GM04503 (cell line): ENCODE measurements at regions not wholly inside any gene's neighbourhood (a gene's known extent, or its start where the extent isn't known, plus 50 kb on each side); places are given as distances from the start of the nearest gene placed in this dataset.
"Not testable (repeated sequence)": the region's sequence is repeated elsewhere in the genome, so short reads cannot be mapped to it uniquely, and the experiment has no call there.

Experiments used
- DNase-seq: peaks from one replicate; pipeline ENCODE4 v3.0.0-alpha.2; 2012; ENCODE audit warnings: low read depth

DNA sequence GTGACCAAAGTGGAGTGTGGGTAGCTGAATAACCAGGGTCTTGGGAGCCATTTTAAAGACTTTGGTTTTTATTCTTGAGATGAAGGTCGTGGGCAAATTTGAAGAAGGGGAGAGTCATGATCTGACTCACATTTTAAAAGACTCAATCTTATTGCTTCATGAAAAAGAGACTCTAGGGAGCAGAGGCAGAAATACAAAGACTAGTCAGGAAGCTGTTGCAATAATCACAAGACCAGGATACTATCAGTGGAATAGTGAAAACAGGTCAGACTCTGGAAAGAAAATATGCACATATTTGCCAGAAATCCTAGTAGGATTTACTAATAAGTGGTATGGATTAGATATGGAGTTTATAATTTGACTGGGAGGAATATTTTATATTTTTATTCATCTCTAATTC lies 448.4 kb downstream of the RAPGEF2 start:
- DNase-seq: no peak

DNA sequence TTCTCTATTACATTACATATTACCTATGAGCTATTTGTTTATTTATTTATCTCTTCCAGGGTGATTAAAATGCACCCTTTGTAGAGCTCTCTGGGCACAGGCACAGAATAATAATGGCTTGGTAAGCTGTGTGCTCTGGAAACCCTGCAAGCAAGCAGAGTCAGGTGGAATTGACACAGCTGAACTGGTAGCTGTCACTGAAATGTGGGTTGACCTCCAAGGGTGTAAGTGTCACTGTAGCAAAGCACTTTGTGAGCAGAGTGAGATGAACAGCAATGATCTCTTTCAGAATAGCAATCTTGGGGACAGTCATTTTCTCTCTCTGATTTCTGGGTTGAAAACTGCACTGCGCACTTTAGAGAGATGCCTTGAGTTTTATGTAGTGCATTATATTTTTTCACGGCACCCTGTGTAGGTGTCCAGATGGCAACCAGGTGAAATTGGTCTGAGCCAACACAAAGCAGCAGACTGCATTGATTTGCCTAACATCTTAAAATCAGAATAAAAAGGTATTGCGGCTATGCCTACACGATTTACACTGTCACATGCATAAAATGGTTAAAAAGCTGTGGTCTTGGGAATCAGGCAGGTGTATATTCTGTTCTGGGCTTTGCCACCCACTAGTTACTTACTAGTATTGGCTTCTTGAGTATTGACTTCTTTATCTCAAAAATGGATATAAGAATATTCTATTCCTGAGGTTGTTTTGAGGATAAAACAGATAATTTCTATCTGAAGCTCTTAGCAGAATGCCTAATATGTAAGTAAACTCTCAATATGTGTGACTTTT lies 450.3 kb downstream of the RAPGEF2 start:
- DNase-seq: no peak

DNA sequence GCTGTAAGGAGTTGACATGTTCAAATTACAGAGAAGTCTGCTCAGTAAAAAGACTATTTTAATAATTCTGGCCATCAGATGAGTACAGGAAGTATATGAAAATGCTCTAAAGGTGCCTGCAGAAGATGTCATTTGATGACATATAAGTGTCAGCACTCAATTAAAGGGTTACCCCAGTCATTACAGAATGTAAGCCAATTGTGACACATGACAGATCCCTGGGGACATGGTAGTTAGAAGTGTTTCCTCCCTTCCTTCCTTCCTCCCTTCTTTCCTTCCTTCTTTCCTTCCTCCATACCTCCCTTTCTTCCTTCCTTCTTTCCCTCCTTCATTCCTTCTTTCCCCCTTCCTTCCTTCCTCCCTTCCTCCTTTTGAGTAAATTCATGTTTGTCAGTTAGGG lies 453.0 kb downstream of the RAPGEF2 start:
- no peak for DNase-seq

DNA sequence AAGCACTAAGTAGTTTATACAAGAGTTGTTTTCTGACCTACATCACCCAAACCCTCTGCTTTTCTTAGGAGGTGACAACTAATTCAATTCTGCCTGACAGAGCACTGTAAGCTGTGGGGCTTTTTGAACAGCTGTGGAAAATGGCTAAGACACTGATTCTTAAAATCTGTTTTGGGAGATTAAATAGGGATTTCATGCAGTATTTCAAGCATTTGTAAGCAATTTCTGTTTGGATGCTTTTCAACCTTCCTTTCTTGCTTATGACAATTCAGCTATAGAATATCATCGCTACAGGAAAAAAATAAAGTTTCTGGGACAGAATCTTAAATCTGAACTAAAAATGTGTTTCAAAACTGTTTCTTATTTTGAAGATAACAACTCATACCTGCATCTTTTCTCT lies 459.5 kb downstream of the RAPGEF2 start:
- no peak for DNase-seq

DNA sequence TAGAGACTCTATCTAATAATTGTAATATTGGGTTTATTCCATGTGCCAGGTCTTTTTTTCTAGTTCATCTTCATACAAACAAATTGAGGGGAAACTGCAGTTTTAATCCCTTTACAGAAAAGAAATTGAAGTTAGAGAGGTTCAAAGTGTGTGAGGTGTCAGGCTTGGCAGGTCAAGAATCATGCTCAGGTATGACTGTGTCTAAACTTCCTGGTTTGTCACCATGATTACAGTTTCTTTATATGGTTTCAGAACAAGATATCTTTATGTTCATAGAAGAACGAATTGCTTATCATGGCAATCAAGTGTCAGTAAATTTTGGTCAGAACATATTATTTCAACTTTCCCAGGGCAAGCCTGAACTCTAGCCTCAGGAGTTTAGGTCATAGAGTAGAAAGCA lies 460.4 kb downstream of the RAPGEF2 start:
- DNase-seq: no peak

DNA sequence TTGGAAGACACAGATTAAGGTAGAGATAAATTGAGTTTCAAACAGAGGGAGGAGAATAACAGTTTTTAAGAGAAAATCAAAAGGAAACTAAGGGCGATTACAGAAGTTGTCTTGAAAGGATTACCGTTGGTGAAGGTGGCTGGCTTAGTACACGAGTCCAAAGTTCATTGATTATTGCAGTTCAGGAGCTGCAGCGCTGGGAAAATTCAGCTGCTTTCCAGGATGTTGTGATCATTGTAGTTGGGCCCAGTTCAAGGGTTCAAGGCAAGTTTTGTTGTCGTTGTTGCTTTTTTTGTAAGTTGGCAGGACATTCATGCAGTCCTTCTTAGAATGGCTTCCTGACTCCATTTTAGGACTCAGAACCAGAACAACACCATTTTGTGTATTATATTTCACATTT lies 461.7 kb downstream of the RAPGEF2 start:
- DNase-seq: no peak

DNA sequence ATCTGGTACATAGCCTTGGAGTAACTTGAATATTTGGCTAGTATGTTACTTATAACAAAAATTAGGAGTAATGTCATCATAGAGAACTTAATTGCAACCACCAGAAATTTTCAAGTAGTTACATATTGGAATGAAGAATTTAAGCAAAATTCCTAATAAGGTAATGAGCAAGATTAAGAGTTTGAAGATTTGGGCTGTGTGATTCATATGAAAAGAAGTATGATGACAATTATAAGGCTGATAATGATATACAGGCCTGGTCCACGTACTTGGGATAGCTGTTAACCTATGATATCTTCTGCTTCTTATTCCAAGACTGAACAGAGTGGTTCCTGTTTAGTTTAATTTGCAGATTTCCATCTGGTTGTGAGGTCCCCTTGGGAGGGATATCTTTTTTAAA lies 463.9 kb downstream of the RAPGEF2 start:
- no peak for DNase-seq

DNA sequence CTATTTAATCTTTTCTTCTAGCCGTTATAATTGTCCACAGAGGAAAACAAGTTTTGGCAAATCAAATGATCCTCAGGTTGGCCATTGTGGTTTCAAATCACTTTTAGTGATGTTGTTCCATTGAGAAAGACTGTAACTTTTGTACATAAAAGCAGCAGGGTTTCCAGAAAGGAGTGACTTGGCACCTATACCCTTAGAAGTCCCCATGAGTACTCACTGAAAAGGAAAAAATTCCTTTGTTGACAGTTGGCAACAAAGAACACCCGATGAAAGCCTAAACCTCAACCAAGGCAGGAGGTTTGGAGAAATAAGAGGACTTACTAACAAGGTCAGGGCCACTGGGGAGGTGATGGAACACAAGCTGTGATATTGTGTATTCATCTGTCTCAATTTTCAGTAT lies 474.4 kb downstream of the RAPGEF2 start:
- DNase-seq: no peak

DNA sequence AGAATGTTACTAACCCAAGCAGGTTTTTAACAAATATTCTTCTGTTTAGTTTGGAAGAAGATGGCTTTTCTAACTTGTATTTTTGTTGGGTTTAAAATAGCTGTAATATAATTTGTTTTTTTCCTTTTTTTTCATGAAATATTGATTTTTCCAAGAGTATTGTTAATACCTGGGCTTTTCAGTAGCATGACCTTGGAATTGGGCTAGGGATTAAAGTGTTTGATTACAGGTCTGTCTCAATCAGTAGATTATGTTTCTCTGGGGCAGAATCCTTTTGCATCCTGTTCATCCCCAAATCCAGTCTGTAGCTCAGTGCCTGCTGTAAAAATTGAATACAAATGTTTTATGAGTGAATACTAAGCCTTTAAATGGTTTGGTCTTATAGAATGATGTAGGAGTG lies 479.8 kb downstream of the RAPGEF2 start:
- no peak for DNase-seq

DNA sequence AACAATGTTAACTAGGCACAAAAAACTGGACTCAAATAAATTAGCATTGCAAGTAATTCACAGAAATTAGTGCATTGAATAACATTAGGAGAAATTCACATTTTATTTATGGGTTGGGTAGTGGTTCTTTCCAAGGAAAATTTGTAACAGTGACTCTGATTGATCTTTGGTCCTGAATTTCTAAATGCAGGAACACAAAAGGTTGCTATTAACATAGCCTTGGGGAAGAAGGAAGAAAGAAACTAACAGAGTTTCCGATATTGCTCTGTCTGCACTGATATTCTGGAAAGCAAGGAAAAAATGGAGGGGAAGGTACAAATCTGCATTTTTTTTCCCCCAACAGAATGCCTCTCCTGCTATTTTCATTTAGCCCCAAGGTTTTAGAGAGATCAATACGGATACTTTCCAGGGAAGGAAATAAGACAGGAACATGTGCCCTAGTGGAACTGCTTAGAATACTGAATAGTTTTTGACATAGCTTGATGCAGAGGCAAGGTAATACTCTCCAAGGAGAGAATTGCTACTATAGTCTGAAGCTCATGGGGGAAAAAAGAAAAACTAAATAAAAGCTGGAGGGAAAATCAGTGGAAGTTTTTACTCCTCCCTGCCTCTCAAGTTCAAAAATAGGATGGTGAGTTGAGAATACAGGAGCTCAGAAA lies 490.1 kb downstream of the RAPGEF2 start:
- DNase-seq: no peak

DNA sequence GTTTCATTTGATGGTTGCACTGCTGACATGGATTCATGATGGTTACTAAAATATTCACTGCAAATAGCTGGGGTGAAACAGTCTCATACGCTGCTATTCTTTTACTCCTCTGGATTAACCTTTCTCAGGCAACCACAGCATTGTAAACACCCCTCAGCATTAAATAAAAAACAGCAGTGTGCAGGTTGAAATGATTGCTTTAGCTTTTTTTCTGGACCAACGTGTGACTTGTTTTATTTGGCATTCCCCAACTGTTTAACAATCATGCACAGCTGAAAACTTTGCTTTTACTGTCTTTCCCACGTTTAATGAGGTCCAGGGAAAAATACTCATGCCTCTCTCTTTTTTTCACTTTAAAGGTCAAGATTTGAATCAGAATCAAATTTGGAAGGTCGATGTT lies 490.8 kb downstream of the RAPGEF2 start:
- no peak for DNase-seq

DNA sequence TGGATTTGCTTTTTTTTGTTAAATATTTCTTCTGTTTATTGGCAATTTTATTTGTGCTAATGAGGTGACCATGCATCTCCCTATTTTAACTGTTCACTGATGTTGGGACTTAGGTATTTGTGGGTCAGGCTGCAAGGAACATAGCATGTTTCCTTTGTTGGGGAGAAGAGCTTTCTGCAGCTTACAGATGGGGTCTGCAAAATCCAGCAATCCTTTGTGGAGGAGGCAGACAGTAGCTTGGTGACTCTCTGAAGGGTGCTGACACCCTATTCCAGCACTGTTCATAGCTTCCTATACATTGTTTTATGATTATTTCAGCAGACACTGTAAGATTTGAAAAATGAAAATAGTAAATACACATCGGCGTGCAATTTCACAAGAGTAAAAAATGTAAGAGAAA lies 491.7 kb downstream of the RAPGEF2 start:
- DNase-seq: no peak

DNA sequence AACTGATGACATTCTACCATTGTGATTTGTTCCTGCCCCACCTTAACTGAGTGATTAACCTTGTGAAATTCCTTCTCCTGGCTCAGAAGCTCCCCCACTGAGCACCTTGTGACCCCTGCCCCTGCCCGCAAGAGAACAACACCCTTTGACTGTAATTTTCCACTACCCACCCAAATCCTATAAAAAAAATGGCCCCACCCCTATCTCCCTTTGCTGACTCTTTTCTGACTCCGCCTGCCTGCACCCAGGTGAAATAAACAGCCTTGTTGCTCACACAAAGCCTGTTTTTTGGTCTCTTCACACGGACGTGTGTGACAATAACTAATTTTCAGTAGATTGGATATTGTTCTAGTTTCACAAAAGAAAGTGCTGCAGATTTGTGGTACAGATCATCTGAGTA lies 492.2 kb downstream of the RAPGEF2 start:
- not testable (repeated sequence) for DNase-seq

DNA sequence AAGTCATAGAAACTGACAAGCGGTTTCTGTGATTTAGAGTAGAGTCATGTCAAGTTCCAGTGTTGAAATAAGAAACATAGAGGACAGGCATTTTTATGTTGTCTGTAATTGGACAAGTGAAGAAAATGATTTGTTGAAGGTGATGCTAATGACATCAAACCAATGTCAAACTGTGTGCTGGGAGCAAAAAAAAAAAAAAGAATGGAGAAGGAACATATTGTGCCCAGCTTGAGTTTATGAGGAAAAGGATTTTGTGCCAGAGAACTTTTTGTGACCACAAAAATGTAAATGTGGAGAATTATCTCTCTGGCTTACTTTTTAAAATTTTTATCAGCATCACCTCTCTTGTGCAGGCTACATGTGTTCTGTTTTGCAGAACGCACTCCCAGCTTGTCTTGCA lies 495.7 kb downstream of the RAPGEF2 start:
- no peak for DNase-seq

DNA sequence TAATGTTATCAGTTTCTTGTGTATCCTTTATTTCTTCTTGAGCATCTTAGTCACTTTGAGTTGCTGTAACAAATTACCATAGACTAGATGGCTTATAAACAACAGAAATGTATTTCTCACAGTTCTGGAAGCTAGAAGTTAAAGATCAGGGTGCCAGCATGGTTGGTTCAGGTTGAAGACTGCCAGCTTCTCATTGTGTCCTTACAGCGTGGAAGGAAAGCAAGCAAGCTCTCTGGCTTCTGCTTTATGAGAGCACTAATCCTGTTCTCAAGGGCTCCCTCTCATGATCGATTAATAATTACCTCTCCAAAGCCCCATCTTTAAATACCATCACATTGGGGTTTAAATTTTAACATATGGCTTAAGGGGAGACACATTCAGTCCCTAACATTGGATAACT lies 497.2 kb downstream of the RAPGEF2 start:
- DNase-seq: no peak

DNA sequence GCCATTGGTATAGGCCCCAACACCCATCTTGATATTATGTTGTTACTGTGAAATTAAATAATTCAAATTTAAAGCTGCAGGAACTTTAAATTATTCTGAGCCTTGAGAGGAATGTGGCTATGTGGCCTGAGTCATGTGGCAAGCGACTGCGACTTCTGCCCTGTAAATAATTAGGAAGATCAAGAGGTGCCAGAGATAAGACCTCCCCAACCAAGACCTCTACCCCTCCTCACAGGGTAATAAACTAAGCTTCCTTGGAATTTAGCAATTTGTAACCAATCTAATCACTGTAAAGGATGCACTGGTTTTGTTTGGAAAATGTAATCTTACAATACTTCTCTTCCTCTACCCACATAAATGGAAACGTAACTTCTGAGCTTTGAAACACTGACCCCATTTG lies 501.9 kb downstream of the RAPGEF2 start:
- no peak for DNase-seq

DNA sequence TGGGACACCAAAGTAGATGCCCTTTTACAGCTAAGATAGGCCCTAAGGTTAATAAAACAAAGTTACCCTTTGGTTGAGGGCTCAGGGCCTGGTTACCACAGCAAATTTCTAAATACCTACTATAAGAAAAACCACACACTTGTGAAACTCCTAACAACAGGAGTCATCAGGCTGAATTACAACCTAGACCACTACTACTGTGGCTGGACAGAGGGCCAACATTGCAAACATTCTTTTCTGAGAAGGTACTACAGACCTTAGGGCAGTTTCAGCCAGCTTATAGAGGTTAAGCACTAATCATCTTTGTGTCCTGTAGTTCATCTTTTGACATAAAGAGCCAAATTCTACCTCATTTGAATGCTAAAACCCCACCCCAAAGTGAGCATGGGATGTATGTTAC lies 504.0 kb downstream of the RAPGEF2 start:
- no peak for DNase-seq

DNA sequence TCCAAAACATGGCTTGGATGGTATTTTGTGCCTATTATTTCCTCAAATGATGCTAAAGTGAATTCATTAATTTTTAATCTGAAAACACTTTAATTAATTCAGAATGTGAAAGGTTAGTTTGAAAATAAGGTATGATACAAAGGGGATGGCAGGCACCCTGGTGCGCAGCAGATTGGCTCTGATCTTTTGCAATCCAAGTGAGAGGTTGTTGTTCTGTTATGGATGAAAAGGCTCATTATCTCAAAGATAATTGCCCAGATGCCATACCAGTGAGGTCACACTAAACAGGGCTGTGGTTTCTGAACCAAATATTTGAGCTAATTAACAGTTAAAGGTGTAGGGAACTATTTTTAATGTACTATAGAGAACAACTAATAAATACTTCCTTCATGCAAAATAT lies 504.9 kb downstream of the RAPGEF2 start:
- DNase-seq: no peak

DNA sequence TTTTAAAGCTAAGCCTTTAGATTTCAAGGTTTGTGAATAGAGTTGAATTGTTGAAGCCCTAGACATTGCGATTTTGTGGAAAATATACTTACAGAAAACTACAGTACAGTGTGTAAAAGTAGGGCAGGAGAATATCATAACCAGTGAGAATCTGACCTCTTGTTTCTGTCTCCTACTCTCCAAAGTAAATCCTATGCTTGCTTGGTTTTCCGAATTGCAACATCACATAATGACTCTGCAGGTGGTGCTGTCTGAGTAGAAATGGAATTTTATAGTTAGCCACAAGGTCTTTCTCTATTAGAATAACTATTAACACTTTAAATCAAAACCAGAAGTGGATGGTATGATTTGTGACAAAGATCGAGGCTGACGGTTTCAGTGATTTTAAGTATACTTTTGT lies 505.6 kb downstream of the RAPGEF2 start:
- no peak for DNase-seq

DNA sequence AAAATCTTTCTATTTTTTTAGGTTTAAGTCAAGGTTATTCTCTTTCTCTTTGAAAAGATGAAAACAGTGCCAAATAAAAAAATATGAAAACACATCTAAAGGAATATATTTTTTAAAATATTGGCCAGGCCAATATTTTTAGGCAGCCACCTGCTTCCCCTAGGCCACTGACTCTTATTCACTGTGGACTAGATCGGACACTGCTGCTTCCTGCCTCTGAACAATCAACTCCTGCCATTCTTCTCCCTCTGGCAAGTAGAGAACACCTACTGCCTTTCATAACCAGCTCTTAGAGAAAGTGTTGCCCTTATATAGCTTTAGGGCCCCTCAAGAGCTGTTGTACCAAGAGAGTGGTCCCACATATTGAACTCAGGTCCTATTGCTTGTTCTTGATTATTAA lies 529.2 kb downstream of the RAPGEF2 start:
- no peak for DNase-seq

DNA sequence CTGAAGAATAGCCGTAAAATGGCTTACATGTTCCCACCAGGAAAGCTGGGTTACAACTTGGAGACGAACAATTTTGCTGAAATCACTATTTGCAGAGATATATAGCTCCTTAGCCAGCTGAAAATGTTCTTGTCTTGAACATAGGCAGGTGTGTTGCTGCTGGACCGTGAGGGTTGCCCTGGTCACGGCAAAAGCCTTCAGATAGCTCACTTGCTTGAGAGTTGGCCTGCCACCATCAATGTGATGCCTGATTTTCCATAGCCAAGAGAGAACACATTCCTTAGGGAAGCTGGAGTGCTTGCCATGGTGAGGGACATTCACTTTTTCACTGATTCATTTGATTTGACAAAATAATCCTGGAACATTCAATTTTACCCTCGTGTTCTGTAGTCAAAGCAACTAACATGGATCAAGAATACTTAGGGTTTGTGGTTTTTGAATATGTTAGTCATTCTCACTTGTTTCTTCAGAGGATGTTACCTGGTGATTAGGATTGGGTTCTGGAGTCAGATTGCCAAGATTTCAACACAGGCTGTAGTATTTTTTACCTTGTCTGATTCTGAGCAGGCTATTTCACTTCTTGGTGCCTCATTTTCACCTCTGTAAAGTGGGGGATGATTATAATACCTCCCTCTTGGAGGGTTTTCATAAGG lies 536.9 kb downstream of the RAPGEF2 start:
- DNase-seq: no peak

DNA sequence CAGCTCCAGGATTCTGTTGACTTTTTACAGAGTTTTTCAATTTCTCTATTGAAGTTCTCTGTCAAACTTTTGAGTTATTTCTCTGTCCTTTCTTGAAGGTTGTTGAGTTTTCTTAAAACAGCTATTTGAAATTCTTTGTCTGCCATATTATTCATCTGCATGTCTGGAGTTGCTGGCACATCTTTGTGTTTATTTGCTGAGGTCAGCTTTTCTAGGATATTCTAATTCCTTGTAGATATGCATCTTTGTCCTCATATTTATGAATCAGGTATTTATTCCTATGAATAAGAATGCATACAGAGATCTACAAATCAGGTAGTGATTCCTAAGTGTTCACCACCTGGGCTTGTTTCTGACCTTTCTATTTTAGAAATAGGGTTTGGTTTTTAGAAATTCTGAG lies 546.4 kb downstream of the RAPGEF2 start:
- no peak for DNase-seq

DNA sequence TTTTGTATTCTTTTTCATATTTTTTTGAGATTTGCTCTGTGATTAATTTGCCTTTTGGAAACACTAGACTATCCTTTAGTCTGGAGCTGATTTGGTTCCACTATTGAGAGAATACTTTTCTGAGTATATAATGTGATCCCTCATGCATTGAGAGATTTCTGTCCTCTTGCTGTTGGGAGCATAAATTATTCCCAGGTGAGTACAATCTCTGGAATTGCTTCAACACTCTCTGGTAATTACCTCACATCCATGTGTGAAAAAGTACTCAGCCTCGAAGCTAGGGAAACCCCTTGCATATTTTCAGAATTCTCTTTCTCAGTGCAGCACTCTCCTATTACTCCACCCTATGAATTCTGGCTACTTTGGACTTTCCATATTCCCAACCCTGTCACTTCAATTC lies 550.0 kb downstream of the RAPGEF2 start:
- no peak for DNase-seq

DNA sequence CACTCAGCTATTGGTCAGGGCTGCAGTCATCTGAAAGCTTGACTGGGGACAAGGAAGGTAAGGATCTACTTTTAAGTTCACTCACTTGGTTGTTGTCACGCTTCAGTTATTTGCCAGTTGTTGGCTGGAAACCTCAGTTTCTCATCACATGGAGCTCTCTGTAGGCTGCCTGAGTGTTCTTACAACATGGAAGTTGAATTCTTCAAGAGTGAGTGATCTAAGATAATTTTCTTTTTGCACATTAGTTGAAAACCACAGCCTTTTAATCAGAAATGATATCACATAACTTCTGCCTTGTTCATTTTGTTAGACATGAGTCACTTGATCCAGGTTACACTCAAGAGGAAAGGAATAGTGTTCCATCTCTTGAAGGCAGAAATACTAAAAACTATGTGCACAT lies 552.7 kb downstream of the RAPGEF2 start:
- no peak for DNase-seq
